GM12874 (cell line): ENCODE measurements at regions not wholly inside any gene's neighbourhood (a gene's known extent, or its start where the extent isn't known, plus 50 kb on each side); places are given as distances from the start of the nearest gene placed in this dataset.

ENCODE experiments used
- CTCF ChIP-seq: IDR thresholded peaks from 2 replicates; pipeline ENCODE4 v1.5.1; 2011; ENCODE audit warnings: low read depth, mild to moderate bottlenecking, control low read depth, low read length, moderate library complexity; ENCODE audit not compliant: insufficient read depth

- TF ChIP-seq CTCF: no peak
Measured at GRCh38 chr13:40072663-40073120, 417.2 kb downstream of the COG6 start.

- TF ChIP-seq CTCF: no peak
Measured at GRCh38 chr13:40074338-40074737, 418.9 kb downstream of the COG6 start.

GRCh38 chr13:40075281-40075680 lies 419.8 kb downstream of the COG6 start:
- TF ChIP-seq CTCF: no peak

- no peak for TF ChIP-seq CTCF
Measured at GRCh38 chr13:40076765-40077362, 421.4 kb downstream of the COG6 start.

- TF ChIP-seq CTCF: no peak
Measured at GRCh38 chr13:40077396-40078027, 422.1 kb downstream of the COG6 start.

GRCh38 chr13:40079721-40080120 lies 424.3 kb downstream of the COG6 start:
- TF ChIP-seq CTCF: no peak

- TF ChIP-seq CTCF: no peak
Measured at GRCh38 chr13:40080676-40081075, 425.2 kb downstream of the COG6 start.
